HG03520 (cell line): ENCODE measurements at regions not wholly inside any gene's neighbourhood (a gene's known extent, or its start where the extent isn't known, plus 50 kb on each side); places are given as distances from the start of the nearest gene placed in this dataset.
"Not testable (repeated sequence)": the region's sequence is repeated elsewhere in the genome, so short reads cannot be mapped to it uniquely, and the experiment has no call there.

Experiments used
- ATAC-seq: cut with Tn5 transposase; IDR thresholded peaks from one replicate; pipeline ENCODE4 v1.9.1; 2021; ENCODE audit warnings: mild to moderate bottlenecking, moderate library complexity; ENCODE audit not compliant: unreplicated experiment

- no peak for ATAC-seq
Observed at GRCh38 chr9:73095425-73095824, 56.2 kb upstream of the ANXA1 start.

GRCh38 chr9:73093740-73094379 is 57.8 kb upstream of the ANXA1 start:
- no peak for ATAC-seq

GRCh38 chr9:73093016-73093739 is 58.5 kb upstream of the ANXA1 start:
- no peak for ATAC-seq

GRCh38 chr9:73091909-73092308 is 59.8 kb upstream of the ANXA1 start:
- ATAC-seq, result no peak

- no peak for ATAC-seq
Observed at GRCh38 chr9:73090214-73090613, 61.5 kb upstream of the ANXA1 start.

- no peak for ATAC-seq
Observed at GRCh38 chr9:73089304-73089985, 62.2 kb upstream of the ANXA1 start.

- not testable (repeated sequence) for ATAC-seq
Observed at GRCh38 chr9:73087876-73088275, 63.8 kb upstream of the ANXA1 start.

GRCh38 chr9:73083519-73083918 is 68.1 kb upstream of the ANXA1 start:
- no peak for ATAC-seq

GRCh38 chr9:73081979-73082657 is 69.5 kb upstream of the ANXA1 start:
- ATAC-seq, result no peak

- ATAC-seq, result no peak
Observed at GRCh38 chr9:73080110-73080694, 71.5 kb upstream of the ANXA1 start.

GRCh38 chr9:73079326-73079725 is 72.3 kb upstream of the ANXA1 start:
- ATAC-seq, result no peak

- ATAC-seq, result no peak
Observed at GRCh38 chr9:73077625-73078030, 74.0 kb upstream of the ANXA1 start.

- ATAC-seq, result no peak
Observed at GRCh38 chr9:73076970-73077369, 74.7 kb upstream of the ANXA1 start.

GRCh38 chr9:73074176-73074708 is 77.4 kb upstream of the ANXA1 start:
- no peak for ATAC-seq

- no peak for ATAC-seq
Observed at GRCh38 chr9:73073337-73074175, 78.1 kb upstream of the ANXA1 start.

- ATAC-seq, result no peak
Observed at GRCh38 chr9:73067074-73067473, 84.6 kb upstream of the ANXA1 start.

GRCh38 chr9:73065439-73065838 is 86.2 kb upstream of the ANXA1 start:
- no peak for ATAC-seq

- no peak for ATAC-seq
Observed at GRCh38 chr9:73064315-73064714, 87.3 kb upstream of the ANXA1 start.

GRCh38 chr9:73061146-73061545 is 90.5 kb upstream of the ANXA1 start:
- no peak for ATAC-seq

GRCh38 chr9:73059247-73059646 is 92.4 kb upstream of the ANXA1 start:
- ATAC-seq, result no peak
